ENCODE measurements at regions not wholly inside any gene's neighbourhood (a gene's known extent, or its start where the extent isn't known, plus 50 kb on each side); places are given as distances from the start of the nearest gene placed in this dataset.

DNA sequence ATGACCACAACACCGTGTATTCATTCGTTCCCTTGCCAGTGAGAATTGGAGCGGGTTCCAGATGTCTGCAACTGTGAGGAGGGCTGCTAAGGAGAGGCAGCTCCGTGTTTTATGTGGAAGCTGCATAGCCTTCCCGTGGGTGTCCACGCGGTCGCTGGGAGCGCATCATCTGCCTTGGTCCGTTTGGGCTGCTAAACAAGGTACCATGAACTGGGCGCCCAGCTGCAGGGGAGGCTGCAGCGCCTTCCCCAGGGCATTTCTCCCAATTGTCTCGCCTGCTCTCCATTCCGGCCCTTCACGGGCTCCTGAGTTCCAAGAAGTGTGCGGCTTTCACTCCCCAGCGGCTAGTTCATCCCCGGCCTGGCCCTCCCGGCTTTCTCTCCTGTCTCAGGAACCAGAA, 1446.4 kb downstream of the TBC1D22A start:
- Histone ChIP-seq H3K4me1 (ENCODE audit: control insufficient read depth in 5 of 5, insufficient read depth in 5 of 5, low read length in 5 of 5) (no peaks in the 10 kb centered on the region), H3K27ac (ENCODE audit: low read depth, low read length) (no peak overlapping the region), H3K4me3 (ENCODE audit: low read depth in 1 of 5, low read length in 5 of 5) (no peak overlapping the region), H3K9ac (ENCODE audit: low read length in 5 of 5) (no peak overlapping the region), H3K36me3 (ENCODE audit: control insufficient read depth in 5 of 5, insufficient read depth in 5 of 5, low read length in 5 of 5) (no peaks in the 10 kb centered on the region), H3K27me3 (ENCODE audit: control insufficient read depth in 5 of 5, insufficient read depth in 4 of 5, low read length in 5 of 5) (peaks cover 0 to 13% (median 6%) of the 10 kb centered on the region in 5 donors), H3K9me3 (ENCODE audit: control insufficient read depth in 5 of 5, low read length in 5 of 5) (no peaks in the 10 kb centered on the region)

DNA sequence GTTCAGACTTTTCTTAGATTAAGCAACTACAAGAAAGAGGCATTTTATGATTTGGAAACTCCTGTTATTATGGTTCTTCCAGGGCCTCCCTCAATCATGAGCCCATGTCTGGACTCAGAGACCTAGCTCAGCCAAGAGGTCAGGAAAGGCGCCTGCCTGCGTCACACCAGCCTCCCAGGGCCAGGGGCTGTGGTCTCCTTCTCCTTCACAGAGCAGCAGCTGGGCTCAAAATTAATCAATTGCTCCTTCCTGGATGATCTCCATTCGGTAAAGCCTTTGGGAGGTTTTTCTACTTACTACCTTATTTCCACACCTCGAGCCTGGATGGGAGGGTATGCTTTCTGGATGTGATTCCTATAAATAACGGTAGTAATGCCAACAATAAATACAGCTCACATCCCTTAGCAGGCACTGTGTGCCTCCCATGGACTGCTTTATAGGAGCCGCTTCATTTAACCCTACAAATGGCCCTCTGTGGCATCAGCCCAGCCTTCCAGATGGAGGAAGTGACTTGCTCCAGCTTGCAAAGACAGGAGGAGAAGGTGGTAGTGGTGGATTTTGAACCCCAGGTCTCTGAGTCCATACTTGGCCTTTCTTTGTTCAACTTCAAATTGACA, 1445.6 kb downstream of the TBC1D22A start:
- H3K4me1 ChIP-seq (ENCODE audit: control insufficient read depth in 5 of 5, insufficient read depth in 5 of 5, low read length in 5 of 5), result no peaks in the 10 kb centered on the region
- no peak overlapping the region for H3K27ac ChIP-seq (ENCODE audit: low read depth, low read length)
- H3K4me3 ChIP-seq (ENCODE audit: low read depth in 1 of 5, low read length in 5 of 5), result no peak overlapping the region
- H3K9ac ChIP-seq (ENCODE audit: low read length in 5 of 5), result no peak overlapping the region
- H3K9me3 ChIP-seq (ENCODE audit: control insufficient read depth in 5 of 5, low read length in 5 of 5), result no peaks in the 10 kb centered on the region
- H3K36me3 ChIP-seq (ENCODE audit: control insufficient read depth in 5 of 5, insufficient read depth in 5 of 5, low read length in 5 of 5), result no peaks in the 10 kb centered on the region
- peaks cover 0 to 12% (median 6%) of the 10 kb centered on the region in 5 donors for H3K27me3 ChIP-seq (ENCODE audit: control insufficient read depth in 5 of 5, insufficient read depth in 4 of 5, low read length in 5 of 5)

DNA sequence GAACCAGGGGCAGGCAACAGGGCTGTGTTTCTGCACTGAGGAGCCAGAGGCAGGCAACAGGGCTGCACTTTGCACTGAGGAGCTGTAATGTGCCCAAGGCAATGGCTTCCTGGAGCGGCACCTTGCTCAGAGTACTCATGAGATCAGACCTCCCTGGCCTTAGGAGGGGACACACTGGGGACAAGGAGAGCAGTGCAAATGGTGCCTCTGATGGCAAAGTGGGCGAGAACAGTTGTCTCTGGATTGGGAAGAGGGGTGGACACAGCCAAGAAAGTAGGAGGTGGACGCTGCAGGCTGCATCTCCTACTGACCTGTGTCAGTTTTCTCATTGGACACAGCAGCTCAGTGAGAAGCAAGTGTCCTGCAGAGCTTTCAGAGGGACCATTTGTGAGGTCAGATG, 1443.3 kb downstream of the TBC1D22A start:
- Histone ChIP-seq H3K27me3 (ENCODE audit: control insufficient read depth in 5 of 5, insufficient read depth in 4 of 5, low read length in 5 of 5) (peaks cover 0 to 8% (median 5%) of the 10 kb centered on the region in 5 donors), H3K4me1 (ENCODE audit: control insufficient read depth in 5 of 5, insufficient read depth in 5 of 5, low read length in 5 of 5) (no peaks in the 10 kb centered on the region), H3K27ac (ENCODE audit: low read depth, low read length) (no peak overlapping the region), H3K36me3 (ENCODE audit: control insufficient read depth in 5 of 5, insufficient read depth in 5 of 5, low read length in 5 of 5) (no peaks in the 10 kb centered on the region), H3K9me3 (ENCODE audit: control insufficient read depth in 5 of 5, low read length in 5 of 5) (no peaks in the 10 kb centered on the region), H3K9ac (ENCODE audit: low read length in 5 of 5) (no peak overlapping the region), H3K4me3 (ENCODE audit: low read depth in 1 of 5, low read length in 5 of 5) (no peak overlapping the region)

DNA sequence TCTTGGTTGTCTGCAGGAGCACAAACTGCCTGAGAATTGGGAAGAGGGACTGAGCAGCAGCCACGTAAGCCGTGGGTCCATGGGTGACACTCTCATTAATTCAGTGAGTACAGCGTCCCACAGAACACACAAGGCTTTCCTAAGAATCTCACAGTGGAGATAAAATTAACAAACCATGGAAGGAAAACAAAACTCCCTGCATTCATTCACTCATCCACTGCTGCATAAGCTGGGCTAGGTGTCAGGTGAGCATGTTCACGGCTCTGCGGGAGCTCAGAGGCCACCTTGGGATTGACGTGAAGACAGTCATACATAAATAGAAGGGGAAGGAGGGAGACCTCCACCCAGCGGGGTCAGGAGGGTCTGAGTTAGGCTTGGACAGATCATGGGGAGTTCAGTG, 1442.7 kb downstream of the TBC1D22A start:
- Histone ChIP-seq H3K4me1 (ENCODE audit: control insufficient read depth in 5 of 5, insufficient read depth in 5 of 5, low read length in 5 of 5) (no peaks in the 10 kb centered on the region), H3K27ac (ENCODE audit: low read depth, low read length) (no peak overlapping the region), H3K9ac (ENCODE audit: low read length in 5 of 5) (no peak overlapping the region), H3K27me3 (ENCODE audit: control insufficient read depth in 5 of 5, insufficient read depth in 4 of 5, low read length in 5 of 5) (peaks cover 0 to 7% (median 2%) of the 10 kb centered on the region in 5 donors), H3K4me3 (ENCODE audit: low read depth in 1 of 5, low read length in 5 of 5) (no peak overlapping the region), H3K36me3 (ENCODE audit: control insufficient read depth in 5 of 5, insufficient read depth in 5 of 5, low read length in 5 of 5) (no peaks in the 10 kb centered on the region), H3K9me3 (ENCODE audit: control insufficient read depth in 5 of 5, low read length in 5 of 5) (no peaks in the 10 kb centered on the region)

DNA sequence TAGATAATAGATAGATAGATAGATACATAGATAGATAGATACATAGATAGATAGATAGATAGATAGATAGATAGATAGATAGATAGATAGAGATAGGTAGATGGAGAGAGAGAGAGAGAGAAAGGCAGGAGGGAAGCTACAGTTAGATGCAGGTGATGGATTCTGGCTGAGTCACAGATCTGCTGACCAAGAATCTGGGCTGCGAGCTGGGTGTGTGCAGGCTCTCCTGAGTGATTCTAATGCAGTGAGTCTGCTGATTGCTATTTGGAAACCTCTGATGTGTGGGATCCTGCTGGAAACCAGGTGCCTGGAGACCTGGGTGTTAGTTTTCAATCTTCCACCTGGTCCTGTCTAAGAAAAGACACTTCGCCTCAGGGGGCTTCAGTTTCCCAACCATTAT, 1441.8 kb downstream of the TBC1D22A start:
- Histone ChIP-seq H3K36me3 (ENCODE audit: control insufficient read depth in 5 of 5, insufficient read depth in 5 of 5, low read length in 5 of 5) (no peaks in the 10 kb centered on the region), H3K27ac (ENCODE audit: low read depth, low read length) (no peak overlapping the region), H3K4me3 (ENCODE audit: low read depth in 1 of 5, low read length in 5 of 5) (no peak overlapping the region), H3K9me3 (ENCODE audit: control insufficient read depth in 5 of 5, low read length in 5 of 5) (no peaks in the 10 kb centered on the region), H3K9ac (ENCODE audit: low read length in 5 of 5) (no peak overlapping the region), H3K27me3 (ENCODE audit: control insufficient read depth in 5 of 5, insufficient read depth in 4 of 5, low read length in 5 of 5) (peaks cover 0 to 5% (median 0%) of the 10 kb centered on the region in 5 donors), H3K4me1 (ENCODE audit: control insufficient read depth in 5 of 5, insufficient read depth in 5 of 5, low read length in 5 of 5) (no peaks in the 10 kb centered on the region)

DNA sequence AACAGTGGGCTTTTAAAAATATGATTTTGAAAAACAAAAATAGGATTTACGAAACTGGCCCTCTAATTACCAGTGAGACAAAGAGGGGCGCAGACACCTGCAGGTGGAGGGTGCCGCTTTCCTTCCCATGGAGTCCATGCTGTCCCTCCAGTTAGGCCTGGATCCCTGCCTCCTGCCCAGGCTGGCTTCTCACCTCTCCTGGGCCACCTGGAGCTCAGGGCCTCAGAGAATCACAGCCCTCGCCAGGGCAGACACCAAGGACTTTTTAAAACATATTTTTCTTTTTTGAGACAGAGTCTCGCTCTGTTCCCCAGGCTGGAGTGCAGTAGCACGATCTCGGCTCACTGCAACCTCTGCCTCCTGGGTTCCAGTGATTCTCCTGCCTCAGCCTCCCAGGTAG, 1437.2 kb downstream of the TBC1D22A start:
- H3K9ac ChIP-seq (ENCODE audit: low read length in 5 of 5), result no peak overlapping the region
- H3K4me3 ChIP-seq (ENCODE audit: low read depth in 1 of 5, low read length in 5 of 5), result no peak overlapping the region
- no peaks in the 10 kb centered on the region for H3K9me3 ChIP-seq (ENCODE audit: control insufficient read depth in 5 of 5, low read length in 5 of 5)
- H3K27ac ChIP-seq (ENCODE audit: low read depth, low read length), result no peak overlapping the region
- H3K36me3 ChIP-seq (ENCODE audit: control insufficient read depth in 5 of 5, insufficient read depth in 5 of 5, low read length in 5 of 5), result no peaks in the 10 kb centered on the region
- H3K4me1 ChIP-seq (ENCODE audit: control insufficient read depth in 5 of 5, insufficient read depth in 5 of 5, low read length in 5 of 5), result peaks cover 0 to 9% (median 3%) of the 10 kb centered on the region in 5 donors
- peaks cover 0 to 10% (median 0%) of the 10 kb centered on the region in 5 donors for H3K27me3 ChIP-seq (ENCODE audit: control insufficient read depth in 5 of 5, insufficient read depth in 4 of 5, low read length in 5 of 5)

DNA sequence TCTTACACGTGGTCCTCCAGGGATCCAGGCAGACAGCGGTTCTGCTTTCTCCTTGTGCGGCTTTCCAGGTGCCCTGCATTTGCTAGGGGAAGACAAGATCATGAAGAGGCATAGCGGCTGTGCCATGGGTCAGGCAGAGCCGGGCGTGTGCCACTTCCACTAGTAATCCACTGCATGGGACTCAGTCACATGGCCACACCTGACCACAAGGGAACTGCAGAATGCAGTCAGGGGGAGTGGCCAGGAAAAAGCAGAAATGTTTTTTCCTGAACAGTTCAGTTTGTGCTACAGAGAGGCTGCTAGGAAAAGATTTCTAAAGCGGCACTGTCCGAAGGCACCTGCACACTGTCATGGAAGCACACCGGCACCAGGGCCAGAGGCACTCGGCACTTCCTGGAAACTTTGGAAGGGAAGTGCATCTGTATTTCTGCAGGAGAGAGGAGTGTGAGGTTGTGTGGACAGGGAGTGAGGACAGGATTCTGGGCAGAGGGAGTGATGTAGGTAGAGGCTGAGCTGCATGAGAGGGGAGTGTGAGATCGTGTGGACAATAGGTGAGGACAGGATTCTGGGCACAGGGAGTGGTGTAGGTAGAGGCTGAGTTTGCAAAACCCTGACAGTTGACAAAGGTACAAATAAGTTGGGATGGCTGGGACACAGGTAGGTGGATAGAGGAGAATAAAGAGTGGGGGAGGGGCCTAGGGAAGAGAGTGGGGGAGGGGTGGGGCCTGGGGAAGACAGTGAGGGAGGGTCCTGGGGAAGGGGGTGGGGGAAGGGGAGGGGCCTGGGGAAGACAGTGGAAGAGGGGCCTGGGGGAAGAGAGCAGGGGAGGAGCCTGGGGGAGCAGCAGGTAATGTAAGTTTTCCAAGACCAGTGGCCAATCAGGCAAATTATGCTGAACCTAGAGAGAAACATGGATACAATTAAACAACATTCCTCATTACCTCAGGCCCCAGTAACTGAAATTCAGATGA, 1436.3 kb downstream of the TBC1D22A start:
- H3K27ac ChIP-seq (ENCODE audit: low read depth, low read length), result no peak overlapping the region
- no peaks in the 10 kb centered on the region for H3K36me3 ChIP-seq (ENCODE audit: control insufficient read depth in 5 of 5, insufficient read depth in 5 of 5, low read length in 5 of 5)
- peaks cover 0 to 9% (median 3%) of the 10 kb centered on the region in 5 donors for H3K4me1 ChIP-seq (ENCODE audit: control insufficient read depth in 5 of 5, insufficient read depth in 5 of 5, low read length in 5 of 5)
- H3K4me3 ChIP-seq (ENCODE audit: low read depth in 1 of 5, low read length in 5 of 5), result no peak overlapping the region
- H3K9ac ChIP-seq (ENCODE audit: low read length in 5 of 5), result no peak overlapping the region
- peaks cover 0 to 10% (median 0%) of the 10 kb centered on the region in 5 donors for H3K27me3 ChIP-seq (ENCODE audit: control insufficient read depth in 5 of 5, insufficient read depth in 4 of 5, low read length in 5 of 5)
- H3K9me3 ChIP-seq (ENCODE audit: control insufficient read depth in 5 of 5, low read length in 5 of 5), result no peaks in the 10 kb centered on the region

DNA sequence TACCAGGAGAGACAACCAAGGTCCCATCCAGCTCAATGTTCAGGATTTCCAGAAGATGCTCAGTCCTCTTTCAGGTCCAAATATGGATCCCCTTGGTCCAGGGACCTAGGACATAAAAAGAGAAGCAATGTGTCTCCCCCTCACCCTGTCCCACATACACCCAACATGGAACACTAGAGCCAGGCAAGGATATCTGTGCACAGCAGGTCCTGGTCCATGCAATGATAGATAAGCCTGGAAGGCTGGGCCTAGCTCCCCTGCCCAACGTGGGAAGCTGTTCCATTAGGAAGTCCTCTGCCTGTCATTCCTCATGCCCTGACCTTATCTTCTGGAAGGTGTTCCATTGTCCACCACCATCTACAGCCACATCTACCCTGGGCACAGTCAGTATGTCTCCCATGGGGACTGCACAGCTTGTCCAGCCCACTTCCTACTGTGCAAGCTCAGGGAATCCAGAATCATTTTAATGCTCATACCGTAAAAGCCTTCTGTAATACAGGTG, 1434.8 kb downstream of the TBC1D22A start:
- peaks cover 0 to 10% (median 0%) of the 10 kb centered on the region in 5 donors for H3K27me3 ChIP-seq (ENCODE audit: control insufficient read depth in 5 of 5, insufficient read depth in 4 of 5, low read length in 5 of 5)
- H3K4me1 ChIP-seq (ENCODE audit: control insufficient read depth in 5 of 5, insufficient read depth in 5 of 5, low read length in 5 of 5), result peaks cover 0 to 9% (median 3%) of the 10 kb centered on the region in 5 donors
- no peaks in the 10 kb centered on the region for H3K36me3 ChIP-seq (ENCODE audit: control insufficient read depth in 5 of 5, insufficient read depth in 5 of 5, low read length in 5 of 5)
- H3K9me3 ChIP-seq (ENCODE audit: control insufficient read depth in 5 of 5, low read length in 5 of 5), result peaks cover 0 to 4% (median under 1%) of the 10 kb centered on the region in 5 donors
- no peak overlapping the region for H3K9ac ChIP-seq (ENCODE audit: low read length in 5 of 5)
- no peak overlapping the region for H3K27ac ChIP-seq (ENCODE audit: low read depth, low read length)
- no peak overlapping the region for H3K4me3 ChIP-seq (ENCODE audit: low read depth in 1 of 5, low read length in 5 of 5)

DNA sequence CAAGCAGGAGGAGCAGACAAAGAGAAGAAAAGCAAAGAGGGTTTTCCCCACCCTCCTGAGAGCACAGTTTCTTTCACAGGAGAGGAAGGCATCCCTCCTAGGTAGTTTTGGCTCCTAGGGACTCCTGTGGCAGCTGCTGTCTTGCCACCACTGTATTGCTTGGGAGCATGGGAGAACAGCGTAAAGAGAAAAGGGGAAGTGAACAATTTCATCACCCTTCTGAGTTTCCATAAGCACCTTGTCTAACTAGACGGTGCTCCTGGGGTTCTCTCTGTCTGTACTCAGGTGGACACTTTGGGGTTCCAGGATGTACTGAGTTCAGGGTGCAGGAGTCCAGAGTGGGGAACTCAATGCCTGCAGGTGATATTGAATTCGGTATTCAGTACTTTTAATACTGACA, 1430.5 kb downstream of the TBC1D22A start:
- peaks cover 0 to 4% (median 0%) of the 10 kb centered on the region in 5 donors for H3K4me1 ChIP-seq (ENCODE audit: control insufficient read depth in 5 of 5, insufficient read depth in 5 of 5, low read length in 5 of 5)
- H3K4me3 ChIP-seq (ENCODE audit: low read depth in 1 of 5, low read length in 5 of 5), result no peak overlapping the region
- no peak overlapping the region for H3K9ac ChIP-seq (ENCODE audit: low read length in 5 of 5)
- H3K27ac ChIP-seq (ENCODE audit: low read depth, low read length), result no peak overlapping the region
- peaks cover 5 to 11% (median 8%) of the 10 kb centered on the region in 5 donors for H3K9me3 ChIP-seq (ENCODE audit: control insufficient read depth in 5 of 5, low read length in 5 of 5)
- H3K36me3 ChIP-seq (ENCODE audit: control insufficient read depth in 5 of 5, insufficient read depth in 5 of 5, low read length in 5 of 5), result no peaks in the 10 kb centered on the region
- H3K27me3 ChIP-seq (ENCODE audit: control insufficient read depth in 5 of 5, insufficient read depth in 4 of 5, low read length in 5 of 5), result no peaks in the 10 kb centered on the region

DNA sequence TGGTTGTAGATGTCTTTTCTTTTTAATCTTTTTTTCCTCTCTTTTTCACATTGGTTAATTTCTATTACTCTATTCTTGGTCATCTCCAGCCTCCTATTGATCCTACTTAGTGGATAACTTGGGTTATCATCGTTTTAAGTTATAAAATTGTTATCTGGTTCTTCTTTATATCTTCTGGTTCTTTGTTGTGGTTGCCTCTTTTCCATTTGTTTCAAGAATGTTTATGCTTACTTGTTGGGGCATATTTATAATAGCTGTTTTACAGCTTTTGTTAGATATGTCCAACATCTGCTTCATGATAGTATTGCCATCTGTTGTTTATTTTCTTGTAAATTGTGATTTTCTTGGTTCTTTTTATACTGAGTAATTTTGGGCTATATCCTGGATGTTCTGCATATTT, 1429.6 kb downstream of the TBC1D22A start:
- H3K36me3 ChIP-seq (ENCODE audit: control insufficient read depth in 5 of 5, insufficient read depth in 5 of 5, low read length in 5 of 5), result no peaks in the 10 kb centered on the region
- no peak overlapping the region for H3K9ac ChIP-seq (ENCODE audit: low read length in 5 of 5)
- H3K4me1 ChIP-seq (ENCODE audit: control insufficient read depth in 5 of 5, insufficient read depth in 5 of 5, low read length in 5 of 5), result peaks cover 0 to 4% (median 0%) of the 10 kb centered on the region in 5 donors
- H3K4me3 ChIP-seq (ENCODE audit: low read depth in 1 of 5, low read length in 5 of 5), result no peak overlapping the region
- H3K27ac ChIP-seq (ENCODE audit: low read depth, low read length), result no peak overlapping the region
- peaks cover 5 to 11% (median 8%) of the 10 kb centered on the region in 5 donors for H3K9me3 ChIP-seq (ENCODE audit: control insufficient read depth in 5 of 5, low read length in 5 of 5)
- H3K27me3 ChIP-seq (ENCODE audit: control insufficient read depth in 5 of 5, insufficient read depth in 4 of 5, low read length in 5 of 5), result no peaks in the 10 kb centered on the region
